GM12891 (cell line): ENCODE measurements at regions not wholly inside any gene's neighbourhood (a gene's known extent, or its start where the extent isn't known, plus 50 kb on each side); places are given as distances from the start of the nearest gene placed in this dataset.

ENCODE experiments used
- DNase-seq: peaks from one replicate; pipeline ENCODE4 v3.0.0; 2011; ENCODE audit warnings: low spot score; ENCODE audit not compliant: insufficient read length
- FAIRE-seq: peaks from 2 replicates; lab custom pipeline; 2011; peaks lifted over from hg19 to GRCh38; lab: Jason Lieb, UNC
- PAX5 ChIP-seq: IDR thresholded peaks from 2 replicates; pipeline ENCODE4 v1.6.1; 2011; ENCODE audit warnings: low read length, moderate library complexity, mild to moderate bottlenecking; ENCODE audit not compliant: insufficient read depth, severe bottlenecking
- POLR2A ChIP-seq: IDR thresholded peaks from 2 replicates; pipeline ENCODE4 v1.6.1; 2011; ENCODE audit warnings: low read depth, low read length, control low read depth
- POLR2AphosphoS5 ChIP-seq: IDR thresholded peaks from 2 replicates; pipeline ENCODE4 v1.6.1; 2011; ENCODE audit warnings: low read depth, low read length, control low read depth
- POU2F2 ChIP-seq: IDR thresholded peaks from 2 replicates; pipeline ENCODE4 v1.6.1; 2011; ENCODE audit warnings: low read depth, mild to moderate bottlenecking, control low read depth, low read length, moderate library complexity
- SPI1 ChIP-seq: IDR thresholded peaks from 2 replicates; pipeline ENCODE4 v1.6.1; 2011; ENCODE audit warnings: low read depth, low read length, control low read depth
- TAF1 ChIP-seq: IDR thresholded peaks from 2 replicates; pipeline ENCODE4 v1.6.1; 2011; ENCODE audit warnings: low read depth, low read length, control low read depth

DNA sequence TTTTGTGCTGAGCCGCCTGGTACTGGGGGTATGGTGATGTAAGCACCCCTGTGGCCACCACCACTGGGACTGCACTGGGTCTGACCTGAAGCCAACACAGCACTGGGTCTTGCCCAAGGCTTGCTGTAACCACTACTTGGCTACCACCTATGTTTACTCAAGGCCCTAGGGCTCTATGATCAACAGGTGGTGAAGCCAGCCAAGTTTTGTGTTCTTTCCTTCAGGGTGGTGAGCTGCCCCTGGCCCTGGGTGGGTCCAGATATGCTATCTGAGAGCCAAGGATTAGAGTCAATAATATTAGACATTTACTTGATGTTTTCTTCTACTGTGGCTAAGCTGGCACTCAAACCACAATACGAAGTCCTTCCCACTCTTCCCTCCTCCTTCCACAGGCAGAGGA lies 55.1 kb upstream of the PAGE4 start:
- no peak for FAIRE-seq
- no peak for TF ChIP-seq SPI1
- no peak for TF ChIP-seq POLR2AphosphoS5
- TF ChIP-seq POU2F2: no peak
- TF ChIP-seq TAF1: no peak
- no peak for TF ChIP-seq POLR2A
- TF ChIP-seq PAX5: no peak
- no peak for DNase-seq

DNA sequence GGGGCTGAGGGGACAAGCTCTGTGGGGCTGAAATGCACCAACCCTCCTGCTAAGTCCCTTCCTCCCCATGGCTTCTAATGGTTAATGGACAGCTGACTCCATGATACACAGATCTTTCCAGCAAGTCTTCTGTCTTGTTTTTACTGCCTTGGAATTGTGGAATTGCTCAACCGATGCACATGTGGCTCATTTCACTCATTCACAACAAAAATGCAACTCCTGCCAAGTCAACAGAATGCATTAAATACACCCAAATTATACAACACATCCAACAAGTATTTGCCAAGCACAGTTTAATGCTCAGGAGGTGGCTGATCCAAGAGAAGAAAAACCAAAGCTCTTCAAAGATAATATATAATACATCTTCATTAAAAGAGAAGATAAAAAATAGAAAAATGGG lies 61.9 kb upstream of the PAGE4 start:
- DNase-seq (no peak), FAIRE-seq (no peak)
- TF ChIP-seq PAX5: no peak
- TF ChIP-seq POLR2A: no peak
- TF ChIP-seq TAF1: no peak
- TF ChIP-seq POU2F2: no peak
- no peak for TF ChIP-seq POLR2AphosphoS5
- no peak for TF ChIP-seq SPI1

DNA sequence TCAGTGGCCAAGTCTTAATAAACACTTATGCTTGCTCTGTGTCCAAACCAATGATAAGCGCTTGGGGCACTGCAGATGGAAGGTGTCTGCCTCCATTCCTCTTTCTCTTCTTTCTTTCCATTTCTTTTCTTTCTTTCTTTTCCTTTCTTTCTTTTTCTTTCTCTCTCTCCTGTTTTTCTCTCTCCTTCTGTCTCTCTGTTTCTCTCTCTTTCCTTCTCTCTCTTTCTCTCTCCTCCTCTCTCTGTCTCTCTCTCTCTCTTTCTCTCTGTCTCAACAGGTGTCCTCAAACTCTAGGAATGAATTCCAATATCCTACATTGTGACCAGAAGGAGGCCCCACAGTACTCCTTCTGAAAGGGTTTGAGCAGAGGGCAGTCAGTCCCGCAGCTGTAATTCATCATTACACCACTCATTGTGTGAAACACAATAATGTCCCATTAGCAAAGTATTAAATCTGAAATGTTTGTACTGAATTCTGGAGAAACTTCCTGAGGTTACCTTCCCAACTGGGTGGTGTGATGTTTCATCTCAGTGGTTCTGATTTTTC lies 66.5 kb upstream of the PAGE1 start:
- TF ChIP-seq PAX5 (no peak), POLR2A (no peak), POLR2AphosphoS5 (no peak)
- FAIRE-seq (no peak), DNase-seq (no peak)

DNA sequence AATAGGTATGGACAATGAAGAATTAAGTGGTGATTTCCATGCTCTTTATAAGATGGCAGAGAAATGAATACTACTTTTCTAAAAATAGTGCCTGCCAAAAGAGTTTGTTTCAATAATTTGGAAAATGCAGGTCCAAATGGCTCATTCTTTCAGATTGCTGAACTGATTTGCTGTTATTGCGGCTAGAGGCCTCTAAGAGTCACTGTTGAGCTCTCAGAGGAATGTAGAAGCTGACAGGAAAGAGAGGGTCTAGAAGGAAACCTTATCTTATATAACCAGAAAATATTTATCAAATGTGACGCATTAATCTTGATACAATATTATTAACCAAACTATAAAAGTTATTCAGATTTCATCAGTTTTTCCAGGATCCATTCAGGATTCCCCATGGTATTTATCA lies 65.7 kb upstream of the PAGE1 start:
- no peak for TF ChIP-seq TAF1
- TF ChIP-seq SPI1: no peak
- no peak for DNase-seq
- no peak for FAIRE-seq

DNA sequence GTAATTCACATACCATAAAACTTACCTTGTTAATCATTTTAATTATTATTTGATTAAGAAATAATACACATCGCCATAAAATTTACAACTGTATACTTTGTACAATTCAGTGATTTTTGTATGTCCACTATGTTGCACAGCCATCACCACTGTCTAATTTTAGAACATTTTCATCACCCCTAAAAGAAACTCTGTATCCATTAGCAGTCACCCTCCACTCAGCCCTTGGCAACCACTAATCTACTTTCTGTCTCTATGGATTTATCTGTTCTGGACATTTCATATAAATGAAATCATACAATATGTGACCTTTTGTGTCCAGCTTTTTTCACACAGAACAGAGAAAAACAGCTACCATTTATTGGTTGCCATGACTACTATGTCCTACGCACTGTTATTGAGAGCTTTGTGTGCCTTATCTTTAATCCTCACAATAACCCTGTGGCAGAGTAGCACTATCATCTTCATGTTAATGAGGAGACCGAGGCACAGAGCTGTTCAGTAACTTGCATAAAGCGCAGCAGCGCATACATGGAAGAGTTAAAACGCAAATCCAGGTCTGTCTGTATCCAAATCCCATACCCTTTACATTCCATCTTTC lies 64.6 kb upstream of the PAGE1 start:
- TF ChIP-seq SPI1 (no peak), POLR2A (no peak), PAX5 (no peak)
- FAIRE-seq (no peak), DNase-seq (no peak)

DNA sequence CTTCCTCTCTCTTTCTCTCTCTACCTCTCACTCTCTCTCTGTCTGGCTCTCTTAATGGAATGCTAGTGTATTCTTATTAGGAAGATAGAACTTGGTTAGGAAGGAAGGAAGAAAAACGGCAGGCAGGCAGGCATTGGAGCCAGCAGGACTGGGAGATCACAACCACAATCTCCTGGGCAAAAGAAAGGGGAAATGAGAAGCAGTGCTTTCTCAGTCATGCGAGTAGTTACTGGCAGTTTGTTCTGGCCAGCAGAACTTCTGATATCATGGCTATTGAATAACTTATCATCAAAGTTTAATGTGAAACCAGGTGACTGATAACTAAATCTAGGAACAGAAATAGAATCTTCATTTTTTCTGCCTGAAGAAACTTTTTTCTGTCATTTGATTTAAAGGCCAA lies 60.9 kb upstream of the PAGE1 start:
- TF ChIP-seq TAF1: no peak
- TF ChIP-seq SPI1: peak; percentile 81
- FAIRE-seq (no peak), DNase-seq (no peak)

DNA sequence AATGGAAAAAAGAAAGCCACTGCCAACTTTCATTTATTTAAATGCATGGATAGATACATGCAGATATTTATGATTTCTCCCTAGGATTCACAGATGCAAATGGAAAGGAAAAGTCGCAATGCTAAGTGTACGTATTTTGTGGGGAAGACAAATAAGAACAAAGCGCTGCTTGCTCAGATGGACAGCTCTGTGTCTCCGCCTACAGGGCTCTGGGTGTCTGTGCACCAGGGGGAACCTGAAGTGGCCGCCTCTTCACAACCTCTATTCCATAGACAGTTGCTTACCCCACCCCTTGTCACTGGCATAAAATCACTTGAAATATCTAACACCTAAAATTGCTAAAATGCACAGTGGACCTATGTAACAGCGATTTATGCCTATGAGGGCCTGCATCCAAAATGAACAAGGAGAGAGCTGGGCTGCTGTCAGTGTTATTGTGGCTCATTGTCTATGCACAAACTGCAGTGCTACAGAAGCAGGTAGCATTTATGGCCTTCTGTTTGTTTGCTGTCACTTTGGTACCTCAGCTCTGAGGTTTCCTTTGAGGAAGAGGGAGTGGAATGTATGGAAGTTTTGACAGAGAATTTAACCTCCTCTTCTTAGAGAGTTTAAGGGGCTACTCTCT lies 58.6 kb upstream of the PAGE1 start:
- DNase-seq (peak; percentile 1), FAIRE-seq (peak; percentile 66)
- TF ChIP-seq POU2F2 (no peak), TAF1 (no peak), PAX5 (no peak), POLR2AphosphoS5 (no peak), SPI1 (no peak), POLR2A (no peak)

DNA sequence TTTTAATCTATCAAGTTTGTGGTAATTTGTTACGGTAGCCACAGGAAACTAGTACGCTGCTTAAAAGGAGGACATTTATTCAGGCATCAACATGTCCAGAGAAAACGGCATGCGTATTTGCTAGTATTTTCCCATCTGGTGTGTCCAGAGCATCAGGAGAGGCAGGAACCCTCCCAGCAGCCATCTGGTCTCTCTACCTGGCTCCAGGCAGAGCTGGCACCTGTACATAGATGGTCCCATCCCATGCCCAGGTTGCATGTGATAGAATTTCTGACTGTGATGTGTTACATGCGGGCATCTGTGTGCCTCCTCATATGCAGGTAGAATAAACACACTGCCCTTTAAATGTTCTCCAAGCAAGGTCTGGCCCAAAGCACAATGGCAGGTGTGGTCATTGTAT lies 57.9 kb upstream of the PAGE1 start:
- no peak for FAIRE-seq
- DNase-seq: no peak
- no peak for TF ChIP-seq SPI1
- TF ChIP-seq TAF1: no peak
- TF ChIP-seq POU2F2: no peak
- TF ChIP-seq POLR2AphosphoS5: no peak
- no peak for TF ChIP-seq POLR2A
- no peak for TF ChIP-seq PAX5

DNA sequence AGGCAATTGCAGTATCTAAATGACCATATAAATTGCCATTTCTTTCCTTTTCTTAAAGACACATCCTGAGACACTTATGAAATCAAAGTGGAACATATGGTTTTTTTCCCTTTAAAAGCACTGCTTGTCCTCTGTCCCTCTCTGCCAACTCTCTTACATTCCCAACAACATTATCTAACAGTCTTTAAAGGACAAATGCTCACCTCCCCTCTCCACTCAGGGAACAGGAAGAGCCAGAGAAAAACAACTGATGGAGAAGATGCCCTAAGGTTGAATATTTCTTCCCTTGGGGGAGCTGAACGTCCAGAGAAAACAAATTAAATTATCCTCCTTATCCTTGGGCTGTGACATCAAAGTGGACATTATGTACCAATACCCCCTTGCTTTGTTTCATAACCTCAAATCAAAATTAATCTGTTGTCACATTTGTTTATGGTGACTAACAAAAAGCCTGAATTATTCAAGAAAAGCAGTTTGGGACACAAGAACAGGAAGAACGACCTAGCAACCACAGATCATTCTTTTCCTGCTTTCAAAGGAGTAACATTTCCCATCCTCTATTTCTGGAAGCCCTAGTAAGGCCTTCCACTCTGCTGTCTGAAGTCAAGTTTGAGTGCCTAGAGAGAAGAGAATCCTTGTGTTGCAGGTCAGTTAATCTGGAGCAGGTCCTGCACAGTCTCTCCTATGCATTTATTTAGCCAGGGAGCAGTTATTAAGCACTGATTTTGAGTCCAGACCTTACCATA lies 52.6 kb upstream of the PAGE1 start:
- TF ChIP-seq POLR2A (no peak), PAX5 (no peak)
- no peak for DNase-seq
- no peak for FAIRE-seq

DNA sequence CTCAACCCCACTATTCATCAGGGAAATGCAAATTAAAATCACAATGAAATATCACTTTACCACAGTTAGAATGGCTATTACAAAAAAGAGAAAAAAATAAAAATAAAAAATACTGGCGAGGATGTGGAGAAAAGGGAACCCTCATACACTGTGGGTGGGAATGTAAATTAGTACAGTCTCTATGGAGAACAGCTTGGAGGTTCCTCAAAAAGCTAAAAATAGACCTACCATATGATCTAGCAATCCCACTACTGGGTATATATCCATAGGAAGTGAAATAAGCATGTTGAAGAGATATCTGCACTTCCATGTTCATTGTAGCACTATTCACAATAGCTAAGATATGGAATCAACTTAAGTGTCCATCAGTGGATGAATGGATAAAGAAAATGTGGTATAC lies 50.5 kb upstream of the PAGE1 start:
- TF ChIP-seq POU2F2 (no peak), POLR2AphosphoS5 (no peak), POLR2A (no peak), TAF1 (no peak), SPI1 (no peak), PAX5 (no peak)
- DNase-seq (no peak), FAIRE-seq (peak; percentile 9)
